ENCODE measurements at regions not wholly inside any gene's neighbourhood (a gene's known extent, or its start where the extent isn't known, plus 50 kb on each side); places are given as distances from the start of the nearest gene placed in this dataset.

DNA sequence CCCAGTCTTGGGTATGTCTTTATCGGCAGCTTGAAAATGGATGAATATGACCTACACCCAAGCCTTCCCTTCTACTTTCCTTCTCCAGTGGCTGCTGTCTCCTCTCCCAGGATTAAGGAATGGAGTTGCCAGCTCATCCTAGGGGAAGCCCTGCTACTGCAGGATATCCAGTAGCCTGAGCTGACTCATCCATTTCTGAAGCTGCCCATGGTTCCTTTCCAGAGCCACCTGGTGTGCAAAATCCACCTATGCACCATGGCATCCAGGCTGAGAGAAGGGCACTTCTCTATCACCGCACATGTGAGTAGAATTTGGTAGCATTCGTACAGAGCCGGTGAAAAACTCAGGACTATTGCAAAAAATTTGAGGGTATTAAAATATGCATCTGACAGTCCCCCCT is 290.8 kb downstream of the YTHDC2 start:
- no peaks in the 10 kb centered on the region for H3K27me3 ChIP-seq (ENCODE audit: control insufficient read depth, insufficient read depth, low read length)
- TF ChIP-seq, protein P1, sequence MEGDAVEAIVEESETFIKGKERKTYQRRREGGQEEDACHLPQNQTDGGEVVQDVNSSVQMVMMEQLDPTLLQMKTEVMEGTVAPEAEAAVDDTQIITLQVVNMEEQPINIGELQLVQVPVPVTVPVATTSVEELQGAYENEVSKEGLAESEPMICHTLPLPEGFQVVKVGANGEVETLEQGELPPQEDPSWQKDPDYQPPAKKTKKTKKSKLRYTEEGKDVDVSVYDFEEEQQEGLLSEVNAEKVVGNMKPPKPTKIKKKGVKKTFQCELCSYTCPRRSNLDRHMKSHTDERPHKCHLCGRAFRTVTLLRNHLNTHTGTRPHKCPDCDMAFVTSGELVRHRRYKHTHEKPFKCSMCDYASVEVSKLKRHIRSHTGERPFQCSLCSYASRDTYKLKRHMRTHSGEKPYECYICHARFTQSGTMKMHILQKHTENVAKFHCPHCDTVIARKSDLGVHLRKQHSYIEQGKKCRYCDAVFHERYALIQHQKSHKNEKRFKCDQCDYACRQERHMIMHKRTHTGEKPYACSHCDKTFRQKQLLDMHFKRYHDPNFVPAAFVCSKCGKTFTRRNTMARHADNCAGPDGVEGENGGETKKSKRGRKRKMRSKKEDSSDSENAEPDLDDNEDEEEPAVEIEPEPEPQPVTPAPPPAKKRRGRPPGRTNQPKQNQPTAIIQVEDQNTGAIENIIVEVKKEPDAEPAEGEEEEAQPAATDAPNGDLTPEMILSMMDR (IDR thresholded peaks at IDR 0.05; ENCODE audit: insufficient read depth, low read depth, low read length), result no peak
- no peak overlapping the region for H3K4me3 ChIP-seq (ENCODE audit: low read depth, low read length)
- ChIA-PET CTCF (no interaction called here), POLR2A (no interaction called here)
- no peak for DNase-seq (ENCODE audit: low read depth)
- no peaks in the 10 kb centered on the region for H3K36me3 ChIP-seq (ENCODE audit: control insufficient read depth, insufficient read depth, low read length)

DNA sequence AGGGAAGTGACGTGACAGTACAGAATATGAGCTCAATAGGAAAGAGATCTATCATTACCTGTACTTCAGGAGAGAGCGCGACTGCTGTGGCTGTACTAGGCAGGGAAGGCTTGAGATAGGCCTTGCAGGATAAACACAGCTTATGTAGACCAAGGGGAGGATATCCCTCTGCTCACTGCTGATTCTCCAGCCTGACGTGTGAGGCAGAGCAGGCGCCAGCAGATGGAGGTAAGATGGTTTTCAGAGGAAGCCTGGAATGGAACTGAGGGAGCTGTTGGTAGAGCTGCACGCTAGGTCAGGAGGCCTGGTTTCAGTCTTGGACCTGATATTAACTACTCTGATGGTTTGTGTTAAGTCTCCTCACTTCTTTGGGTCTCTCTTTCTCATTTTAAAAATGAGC is 291.4 kb downstream of the YTHDC2 start:
- TF ChIP-seq, protein P1 (IDR thresholded peaks at IDR 0.05; ENCODE audit: insufficient read depth, low read depth, low read length), result no peak
- POLR2A ChIA-PET, result no interaction called here
- no peak for DNase-seq (ENCODE audit: low read depth)
- Histone ChIP-seq H3K36me3 (ENCODE audit: control insufficient read depth, insufficient read depth, low read length) (no peaks in the 10 kb centered on the region), H3K27me3 (ENCODE audit: control insufficient read depth, insufficient read depth, low read length) (no peaks in the 10 kb centered on the region), H3K4me3 (ENCODE audit: low read depth, low read length) (no peak overlapping the region)
- CTCF ChIA-PET, result no interaction called here

DNA sequence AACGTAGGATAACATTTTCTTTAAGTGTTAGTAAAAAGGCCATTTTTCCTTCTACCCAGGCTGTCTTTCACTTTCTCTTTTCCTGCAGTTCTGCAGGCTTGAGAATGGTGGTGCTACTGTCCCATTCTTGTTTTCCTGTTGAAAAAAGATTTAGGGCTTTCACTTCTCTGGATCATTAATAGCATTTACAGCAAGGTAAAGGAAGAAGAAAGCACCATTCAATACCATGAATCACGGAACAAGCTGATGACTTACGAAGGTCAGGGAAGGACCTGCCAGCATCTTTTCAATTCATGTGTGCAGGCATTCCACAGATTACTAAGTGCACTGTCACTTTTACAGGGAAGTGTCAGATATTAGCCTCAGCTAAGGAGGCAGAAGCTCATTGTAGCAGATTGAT is 292.8 kb downstream of the YTHDC2 start:
- CTCF ChIA-PET, result interaction anchor here (0.8 to 2.5 kb wide), 8 partner anchors 9 to 644 kb away, joined by 3 to 8 read pairs (median 4); partner anchors contain the start of gene KCNN2
- POLR2A ChIA-PET, result no interaction called here
- H3K4me3 ChIP-seq (ENCODE audit: low read depth, low read length), result no peak overlapping the region
- TF ChIP-seq, protein P1 (IDR thresholded peaks at IDR 0.05; ENCODE audit: insufficient read depth, low read depth, low read length), result peak; percentile 60
- H3K36me3 ChIP-seq (ENCODE audit: control insufficient read depth, insufficient read depth, low read length), result no peaks in the 10 kb centered on the region
- H3K27me3 ChIP-seq (ENCODE audit: control insufficient read depth, insufficient read depth, low read length), result no peaks in the 10 kb centered on the region
- DNase-seq (ENCODE audit: low read depth), result peak; percentile 8

DNA sequence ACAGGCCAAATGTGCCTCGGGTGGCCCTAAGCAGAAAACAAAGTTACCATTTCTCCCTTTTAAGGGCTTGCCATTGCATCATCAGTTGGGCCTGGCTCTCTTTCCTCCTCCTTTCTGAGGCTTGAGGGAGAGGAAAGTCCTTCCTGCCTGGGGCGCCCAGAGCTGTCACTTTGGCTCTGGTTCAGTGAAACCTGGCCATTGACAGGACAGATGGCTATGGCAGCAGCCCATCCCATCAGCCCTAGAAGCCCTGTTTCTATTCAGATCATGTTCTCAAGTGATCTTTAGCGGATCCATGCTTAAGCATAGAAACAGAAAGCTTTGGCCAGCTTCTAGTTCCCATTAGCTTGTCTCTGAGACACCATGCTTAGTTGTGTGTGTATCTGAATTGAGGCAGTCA is 293.4 kb downstream of the YTHDC2 start:
- POLR2A ChIA-PET, result no interaction called here
- DNase-seq (ENCODE audit: low read depth), result no peak
- no peak overlapping the region for H3K4me3 ChIP-seq (ENCODE audit: low read depth, low read length)

DNA sequence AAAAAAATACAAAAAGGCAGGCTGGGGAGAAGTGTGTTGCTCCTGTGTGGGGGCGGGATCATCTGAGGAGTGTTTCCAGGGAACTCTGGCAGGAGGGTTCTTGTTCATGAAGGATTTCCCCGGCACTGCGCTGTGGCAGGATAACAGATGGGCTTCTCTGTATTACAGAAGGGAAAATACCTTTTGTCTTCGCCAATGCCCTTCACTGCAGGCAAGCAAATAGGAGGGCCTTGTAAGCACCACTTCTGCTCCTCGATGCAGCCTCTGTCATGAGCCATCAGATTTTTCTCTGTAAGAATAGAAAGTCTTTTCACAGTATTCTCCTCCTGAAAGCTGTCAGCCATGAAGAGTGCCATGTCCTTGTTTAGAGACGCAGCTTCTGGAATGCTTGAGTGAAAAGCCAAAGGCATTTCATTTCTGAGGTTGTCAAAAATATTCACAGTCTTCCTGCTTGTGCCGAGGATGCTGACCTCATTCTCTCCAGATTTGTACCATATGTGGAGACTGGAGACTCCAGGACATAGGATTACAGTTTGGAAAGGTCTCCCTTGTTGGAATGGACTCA is 294.0 kb downstream of the YTHDC2 start:
- no peaks in the 10 kb centered on the region for H3K27me3 ChIP-seq (ENCODE audit: control insufficient read depth, insufficient read depth, low read length)
- POLR2A ChIA-PET, result interaction anchor here (0.5 kb wide), 1 partner anchor 1737 kb away, joined by 11 read pairs; the partner anchor contains the start of gene FEM1C
- no peak overlapping the region for H3K4me3 ChIP-seq (ENCODE audit: low read depth, low read length)
- TF ChIP-seq, protein P1 (IDR thresholded peaks at IDR 0.05; ENCODE audit: insufficient read depth, low read depth, low read length), result no peak
- no peaks in the 10 kb centered on the region for H3K36me3 ChIP-seq (ENCODE audit: control insufficient read depth, insufficient read depth, low read length)
- CTCF ChIA-PET, result interaction anchor here (0.6 to 2.5 kb wide), 7 partner anchors 9 to 994 kb away, joined by 3 to 8 read pairs (median 5); no protein-coding TSS in a partner anchor
- DNase-seq (ENCODE audit: low read depth), result peak; percentile 40

More for the DNA sequence above, 293.4 kb downstream of the YTHDC2 start:
- CTCF ChIA-PET, result interaction anchor here (0.8 to 2.5 kb wide), 8 partner anchors 9 to 643 kb away, joined by 3 to 8 read pairs (median 4); partner anchors contain the start of gene KCNN2
- TF ChIP-seq, protein P1 (IDR thresholded peaks at IDR 0.05; ENCODE audit: insufficient read depth, low read depth, low read length), result no peak
- no peaks in the 10 kb centered on the region for H3K36me3 ChIP-seq (ENCODE audit: control insufficient read depth, insufficient read depth, low read length)
- no peaks in the 10 kb centered on the region for H3K27me3 ChIP-seq (ENCODE audit: control insufficient read depth, insufficient read depth, low read length)

All from BJ (cell line).